Liver (tissue), 8 donors: ENCODE measurements at regions not wholly inside any gene's neighbourhood (a gene's known extent, or its start where the extent isn't known, plus 50 kb on each side); places are given as distances from the start of the nearest gene placed in this dataset.

Experiments used
- DNase-seq: peaks from one replicate; pipeline ENCODE4 v3.0.0-alpha.2; 2017; ENCODE audit warnings: low spot score
- H3K27ac ChIP-seq, 2 donors: one replicate each; pipeline ENCODE4 v1.7.0; 2013; ENCODE audit warnings: inconsistent platforms in 2 of 2, low read length in 2 of 2, control low read depth in 1 of 2, low read depth in 1 of 2, mild to moderate bottlenecking in 1 of 2
- H3K27me3 ChIP-seq, 4 donors: one replicate each; pipeline versions ENCODE4 v1.6.1 to v1.7.0; 2013; ENCODE audit warnings: low read length in 3 of 4, inconsistent platforms in 1 of 4, mild to moderate bottlenecking in 1 of 4, moderate library complexity in 1 of 4; ENCODE audit not compliant: control insufficient read depth in 4 of 4, insufficient read depth in 4 of 4
- H3K36me3 ChIP-seq, 4 donors: one replicate each; pipeline versions ENCODE4 v1.6.1 to v1.7.0; 2013; ENCODE audit warnings: low read length in 3 of 4, mild to moderate bottlenecking in 3 of 4, low read depth in 1 of 4, moderate library complexity in 1 of 4; ENCODE audit not compliant: control insufficient read depth in 4 of 4, insufficient read depth in 3 of 4
- H3K4me1 ChIP-seq, 4 donors: one replicate each; pipeline versions ENCODE4 v1.6.1 to v1.7.0; 2013; ENCODE audit warnings: low read length in 3 of 4, mild to moderate bottlenecking in 3 of 4, moderate library complexity in 1 of 4; ENCODE audit not compliant: control insufficient read depth in 4 of 4, insufficient read depth in 4 of 4
- H3K4me3 ChIP-seq, 3 donors: one replicate each; pipeline versions ENCODE4 v1.6.1 to v1.7.0; 2013; ENCODE audit warnings: low read length in 3 of 3, control low read depth in 1 of 3, low read depth in 1 of 3, mild to moderate bottlenecking in 1 of 3
- H3K9ac ChIP-seq, 2 donors: one replicate each; pipeline ENCODE4 v1.7.0; 2013; ENCODE audit warnings: low read length in 2 of 2, mild to moderate bottlenecking in 2 of 2, moderate library complexity in 2 of 2, control low read depth in 1 of 2, low read depth in 1 of 2
- H3K9me3 ChIP-seq, 4 donors: one replicate each; pipeline versions ENCODE4 v1.6.1 to v1.7.0; 2013; ENCODE audit warnings: low read length in 3 of 4; ENCODE audit not compliant: control insufficient read depth in 4 of 4
- ATF3 ChIP-seq: IDR thresholded peaks from 2 replicates; pipeline ENCODE4 v1.6.1; 2016; ENCODE audit warnings: antibody characterized with exemption
- CTCF ChIP-seq: fragments of 150-350 bp; IDR thresholded peaks from 2 replicates; pipeline ENCODE4 v1.5.1; 2017; ENCODE audit warnings: improper control_type of control experiment, low read depth, low read length; ENCODE audit not compliant: missing input control
- EGR1 ChIP-seq, 2 donors: IDR thresholded peaks; 2 replicates each; pipeline ENCODE4 v1.6.1; 2016 to 2018; ENCODE audit warnings: antibody characterized with exemption in 2 of 2, low read depth in 2 of 2
- FOXA1 ChIP-seq: IDR thresholded peaks from 2 replicates; pipeline ENCODE4 v1.6.1; 2016; ENCODE audit warnings: antibody characterized with exemption
- FOXA2 ChIP-seq: IDR thresholded peaks from 2 replicates; pipeline ENCODE4 v1.6.1; 2016; ENCODE audit warnings: antibody characterized with exemption
- GABPA ChIP-seq, 2 donors: IDR thresholded peaks in 1 of 2; conservative IDR thresholded peaks in 1 of 2; 2 replicates each; pipeline ENCODE4 v1.6.1; 2016; ENCODE audit warnings: antibody characterized with exemption in 2 of 2, mild to moderate bottlenecking in 1 of 2, moderate library complexity in 1 of 2
- HNF4A ChIP-seq, 2 donors: conservative IDR thresholded peaks; 2 replicates each; pipeline ENCODE4 v1.6.1; 2016; ENCODE audit warnings: antibody characterized with exemption in 2 of 2, mild to moderate bottlenecking in 2 of 2
- HNF4G ChIP-seq: IDR thresholded peaks from 2 replicates; pipeline ENCODE4 v1.6.1; 2016; ENCODE audit warnings: antibody characterized with exemption
- MAX ChIP-seq: IDR thresholded peaks from 2 replicates; pipeline ENCODE4 v1.6.1; 2016; ENCODE audit warnings: antibody characterized with exemption
- NR2F2 ChIP-seq: IDR thresholded peaks from 2 replicates; pipeline ENCODE4 v1.6.1; 2016; ENCODE audit warnings: antibody characterized with exemption
- REST ChIP-seq: IDR thresholded peaks from 2 replicates; pipeline ENCODE4 v1.6.1; 2016; ENCODE audit warnings: antibody characterized with exemption, mild to moderate bottlenecking
- RXRA ChIP-seq, 2 donors: IDR thresholded peaks; 2 replicates each; pipeline ENCODE4 v1.6.1; 2017 to 2018; ENCODE audit warnings: antibody characterized with exemption in 2 of 2, mild to moderate bottlenecking in 1 of 2
- SP1 ChIP-seq: IDR thresholded peaks from 2 replicates; pipeline ENCODE4 v1.6.1; 2018; ENCODE audit warnings: antibody characterized with exemption, mild to moderate bottlenecking
- TAF1 ChIP-seq: conservative IDR thresholded peaks from 2 replicates; pipeline ENCODE4 v1.6.1; 2016; ENCODE audit warnings: antibody characterized with exemption, mild to moderate bottlenecking
- YY1 ChIP-seq: IDR thresholded peaks from 2 replicates; pipeline ENCODE4 v1.6.1; 2016; ENCODE audit warnings: antibody characterized with exemption, mild to moderate bottlenecking
- ZBTB33 ChIP-seq: IDR thresholded peaks from 2 replicates; pipeline ENCODE4 v1.6.1; 2016; ENCODE audit warnings: antibody characterized with exemption
- whole genome bisulfite sequencing: extraction: QIAGEN DNeasy Blood & Tissue Kit; methylation state at CpG from one replicate; pipeline ENCODE4 v1.1.7; 2013; 5-methylcytosine and 5-hydroxymethylcytosine counted together
- donor health status: healthy.
- donor health status: healthy.
- donor health status: healthy.
- donor health status: healthy.
- donor health status: healthy.

GRCh38 chr11:95327273-95327948 is 96.4 kb upstream of the SESN3 start:
- no peak overlapping the region for H3K4me3 ChIP-seq
- 73% methylated on average over 2 of the region's 2 CpGs for WGBS
- no peaks in the 10 kb centered on the region for H3K9me3 ChIP-seq
- no peaks in the 10 kb centered on the region for H3K36me3 ChIP-seq
- H3K9ac ChIP-seq, result no peak overlapping the region
- H3K27me3 ChIP-seq, result no peaks in the 10 kb centered on the region
- no peak for TF ChIP-seq YY1
- TF ChIP-seq FOXA1, result no peak
- TF ChIP-seq NR2F2, result no peak
- TF ChIP-seq ZBTB33, result no peak
- no peak for TF ChIP-seq RXRA (IDR thresholded peaks at IDR 0.05)
- no peak for TF ChIP-seq FOXA2
- no peak for TF ChIP-seq REST
- no peak for TF ChIP-seq CTCF
- no peak for TF ChIP-seq MAX
- TF ChIP-seq HNF4G, result no peak
- no peak for TF ChIP-seq SP1
- TF ChIP-seq ATF3, result no peak
- TF ChIP-seq GABPA (IDR thresholded peaks at IDR 0.05 in 1 of 2, conservative IDR thresholded peaks at IDR 0.05 in 1 of 2), result no peak
- TF ChIP-seq TAF1, result no peak
- no peak overlapping the region for H3K27ac ChIP-seq
- no peaks in the 10 kb centered on the region for H3K4me1 ChIP-seq
- no peak for DNase-seq

- Histone ChIP-seq H3K36me3 (no peaks in the 10 kb centered on the region), H3K4me3 (no peak overlapping the region), H3K9ac (no peak overlapping the region), H3K4me1 (no peaks in the 10 kb centered on the region), H3K27me3 (no peaks in the 10 kb centered on the region), H3K9me3 (no peaks in the 10 kb centered on the region), H3K27ac (no peak overlapping the region)
- WGBS, result 93% methylated on average over 8 of the region's 8 CpGs
- TF ChIP-seq EGR1 (IDR thresholded peaks at IDR 0.05; ENCODE audit: low read depth in 2 of 2) (no peak), FOXA1 (no peak), ATF3 (no peak), MAX (no peak), HNF4A (conservative IDR thresholded peaks at IDR 0.05) (no peak), RXRA (IDR thresholded peaks at IDR 0.05) (no peak)
- DNase-seq, result no peak
Observed at GRCh38 chr11:95325777-95326258, 94.8 kb upstream of the SESN3 start.
